GM19023 (cell line): ENCODE measurements at regions not wholly inside any gene's neighbourhood (a gene's known extent, or its start where the extent isn't known, plus 50 kb on each side); places are given as distances from the start of the nearest gene placed in this dataset.

Source experiments
- ATAC-seq: cut with Tn5 transposase; IDR thresholded peaks from one replicate; pipeline ENCODE4 v1.9.1; 2021; ENCODE audit warnings: mild to moderate bottlenecking, moderate library complexity; ENCODE audit not compliant: unreplicated experiment

DNA sequence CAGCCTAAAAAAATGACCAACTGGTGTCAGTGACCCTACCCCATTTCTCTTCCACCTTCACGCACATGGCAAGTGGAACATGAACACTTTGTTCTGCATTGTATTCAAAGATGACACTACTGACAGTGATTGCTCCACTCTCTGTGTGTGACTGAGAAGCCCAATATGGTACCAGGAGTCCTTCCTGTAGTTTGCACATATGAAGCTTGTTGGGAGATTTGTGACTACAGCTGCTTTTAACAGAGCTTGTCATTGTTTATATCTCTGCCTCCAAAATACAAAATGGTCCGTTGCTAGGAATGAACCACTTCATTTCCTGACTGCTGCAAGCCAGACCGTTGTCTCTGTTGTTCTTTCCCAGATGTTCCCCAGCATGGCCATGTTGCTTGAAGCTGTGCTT lies 140.3 kb upstream of the TCF21 start:
- no peak for ATAC-seq

DNA sequence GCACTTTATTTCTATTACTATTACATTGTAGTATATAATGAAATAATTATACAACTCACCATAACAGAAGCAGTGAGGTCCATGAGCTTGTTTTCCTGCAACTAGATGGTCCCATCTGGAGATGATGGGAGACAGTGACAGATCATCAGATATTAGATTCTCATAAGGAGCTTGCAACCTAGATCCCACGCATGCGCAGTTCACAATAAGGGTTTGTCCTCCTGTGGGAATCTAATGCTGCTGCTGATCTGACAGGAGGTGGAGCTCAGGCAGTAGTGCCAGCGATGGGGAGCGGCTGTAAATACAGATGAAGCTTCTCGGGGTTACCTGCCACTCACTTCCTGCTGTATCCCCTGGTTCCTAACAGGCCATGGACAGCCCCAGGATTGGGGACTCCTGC lies 139.5 kb upstream of the TCF21 start:
- no peak for ATAC-seq

DNA sequence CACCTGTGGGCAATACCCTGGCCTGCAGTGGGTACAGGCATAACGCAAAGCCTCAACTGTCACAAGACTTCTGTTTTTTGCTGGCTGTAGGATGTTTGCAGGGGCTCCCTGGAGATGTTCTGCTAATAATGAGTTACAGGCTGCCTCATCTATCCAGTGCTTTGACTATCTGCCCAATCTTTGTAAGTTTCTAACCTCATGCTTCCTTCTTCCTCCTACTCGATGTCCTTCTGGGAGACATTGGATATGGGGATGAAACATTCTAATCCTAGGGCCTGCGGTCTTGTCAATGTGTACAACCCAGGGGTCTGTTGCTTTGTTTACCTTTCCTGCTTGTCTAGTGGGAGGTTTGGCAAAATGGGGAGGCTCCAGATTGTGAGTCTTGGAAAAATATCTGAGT lies 136.8 kb upstream of the TCF21 start:
- no peak for ATAC-seq

DNA sequence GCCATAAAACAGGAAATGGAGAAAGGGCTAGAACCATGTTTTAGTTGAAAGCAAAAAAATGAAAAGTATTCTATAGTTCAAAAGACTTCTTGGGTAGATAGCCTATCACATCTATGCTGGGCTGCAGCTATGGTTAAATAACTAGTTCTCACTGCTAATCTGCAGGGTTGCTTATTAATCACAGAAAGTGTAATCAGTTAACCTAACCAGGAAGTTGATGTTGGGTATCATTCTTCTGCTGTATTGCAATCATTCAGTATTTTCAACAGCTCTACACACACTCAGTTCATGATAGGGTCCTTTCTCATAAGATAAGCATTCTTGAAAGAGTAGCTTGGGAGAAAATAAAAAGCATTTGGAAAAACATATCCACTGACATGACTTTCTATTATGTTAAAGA lies 135.2 kb upstream of the TCF21 start:
- ATAC-seq: no peak

DNA sequence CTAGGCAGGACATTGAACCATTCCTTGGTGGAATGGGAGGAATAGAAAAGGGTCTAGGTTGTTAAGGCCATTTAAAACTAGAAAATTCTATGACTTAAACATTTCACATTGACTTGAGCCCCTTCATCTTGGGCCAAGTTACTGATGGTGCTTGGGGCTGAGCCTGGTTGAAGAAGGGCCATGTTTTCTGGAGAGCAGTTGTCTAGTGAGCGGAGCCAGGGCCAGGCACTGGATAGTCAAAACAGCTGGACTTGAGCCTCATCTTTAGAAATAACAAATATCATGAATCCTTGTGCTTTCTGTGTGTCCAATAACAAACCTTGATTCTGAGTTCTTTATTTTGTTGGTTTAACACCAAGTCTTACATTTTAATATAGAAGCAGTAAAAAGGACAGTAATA lies 134.6 kb upstream of the TCF21 start:
- ATAC-seq: no peak

DNA sequence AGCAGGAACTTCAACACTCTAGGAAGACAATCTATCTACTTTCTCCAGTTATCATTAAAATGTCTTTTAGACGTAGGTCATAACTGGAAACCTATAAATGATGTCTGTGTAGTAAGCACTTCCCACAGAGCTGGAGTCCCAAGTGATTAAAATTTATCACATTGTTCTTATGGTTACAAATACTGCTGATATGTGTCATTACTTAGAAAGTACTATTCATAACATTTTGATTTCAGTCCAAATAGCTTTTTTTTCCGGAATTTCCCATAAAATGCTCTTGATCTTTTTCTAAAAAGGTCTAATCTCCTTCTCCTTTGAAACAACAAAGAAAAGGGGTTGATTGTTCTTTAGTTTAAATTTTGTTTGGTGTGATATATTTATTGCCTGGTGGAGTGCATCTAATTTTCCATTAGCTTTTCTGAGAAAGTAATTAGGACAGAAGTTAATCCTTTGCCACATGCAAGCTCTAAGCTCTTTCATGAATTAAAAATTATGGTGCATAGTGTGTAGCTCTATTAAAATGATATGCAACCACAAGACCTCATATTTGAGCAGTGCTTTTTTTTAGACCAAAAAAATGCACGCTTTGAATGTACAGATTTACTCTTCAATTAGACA lies 132.7 kb upstream of the TCF21 start:
- no peak for ATAC-seq

DNA sequence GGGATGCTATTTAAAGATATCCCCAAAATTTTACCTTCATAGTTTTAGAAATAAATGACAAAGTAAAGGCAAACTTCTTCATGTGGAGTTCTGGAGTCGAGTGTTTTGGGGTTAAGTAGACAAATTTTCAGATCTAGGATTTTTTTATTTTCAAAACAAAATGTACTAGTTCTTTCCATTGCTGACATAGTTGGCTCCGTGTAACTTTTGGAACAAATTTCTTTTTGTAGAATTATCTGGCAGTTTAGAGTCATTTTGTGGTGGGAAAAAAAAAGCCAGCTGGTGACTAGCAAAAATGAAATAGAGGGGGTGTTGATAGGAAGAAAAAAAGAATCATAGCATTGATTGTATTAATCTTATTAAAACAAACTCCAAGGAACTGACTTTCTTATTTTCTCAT lies 131.6 kb upstream of the TCF21 start:
- no peak for ATAC-seq

DNA sequence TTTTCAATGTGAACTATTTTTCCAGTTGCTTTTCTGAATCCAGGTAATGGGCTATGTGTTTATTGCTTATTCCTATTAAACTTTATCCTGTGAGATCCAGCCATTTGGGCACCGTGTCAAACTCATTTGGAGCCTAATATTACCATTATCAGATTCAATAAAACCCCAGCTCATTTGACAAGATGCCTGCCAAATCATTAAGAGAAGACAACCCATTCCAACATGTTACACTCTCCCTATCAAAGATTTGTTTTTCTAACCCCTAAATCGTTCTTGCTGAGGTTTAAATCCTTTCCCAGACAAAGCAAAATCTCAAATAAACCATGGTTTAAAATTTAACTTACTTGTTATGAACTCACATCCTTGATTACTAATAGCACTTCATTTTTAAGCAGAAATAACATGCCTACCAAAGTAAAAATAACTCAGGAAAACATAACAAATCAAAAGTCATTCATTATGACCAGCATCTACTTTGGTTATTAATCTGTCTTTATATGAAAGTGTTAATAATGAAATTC lies 130.0 kb upstream of the TCF21 start:
- no peak for ATAC-seq

DNA sequence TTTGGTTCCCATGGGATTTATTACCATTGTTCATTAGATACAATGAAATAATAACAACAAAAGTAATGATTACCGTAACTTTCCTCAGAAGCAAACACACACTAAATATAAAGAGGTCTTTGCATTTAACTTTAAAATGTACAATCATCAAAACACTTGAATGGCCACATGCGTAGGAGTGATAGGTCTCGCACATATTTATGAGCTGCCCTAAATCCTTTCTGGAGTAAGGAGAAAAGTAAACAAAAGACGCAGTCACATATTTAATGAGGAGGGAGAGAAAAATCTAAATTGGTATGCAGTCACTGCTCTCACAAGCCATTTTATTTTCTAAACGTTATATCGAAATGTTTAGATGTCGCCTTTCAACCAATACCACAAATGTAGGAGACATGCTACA lies 129.4 kb upstream of the TCF21 start:
- ATAC-seq: no peak

DNA sequence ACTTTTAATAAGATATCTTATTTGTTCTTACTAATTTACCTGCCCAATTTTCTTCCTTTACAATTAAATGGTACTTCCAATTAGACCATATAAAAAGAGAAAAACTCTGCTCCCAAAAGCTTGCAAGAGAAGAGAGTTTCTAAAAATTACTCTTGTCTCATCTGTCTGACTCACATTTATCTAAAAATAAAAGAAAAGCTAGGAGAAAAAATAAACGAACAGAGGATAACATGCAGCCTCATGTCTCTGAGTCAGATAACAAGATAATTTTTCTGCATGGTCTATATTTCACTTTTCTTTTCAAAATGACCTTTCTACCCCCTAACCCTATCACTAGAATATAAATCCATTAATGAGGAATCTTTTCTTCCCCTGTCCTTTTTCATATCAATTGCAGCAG lies 127.2 kb upstream of the TCF21 start:
- ATAC-seq: no peak

DNA sequence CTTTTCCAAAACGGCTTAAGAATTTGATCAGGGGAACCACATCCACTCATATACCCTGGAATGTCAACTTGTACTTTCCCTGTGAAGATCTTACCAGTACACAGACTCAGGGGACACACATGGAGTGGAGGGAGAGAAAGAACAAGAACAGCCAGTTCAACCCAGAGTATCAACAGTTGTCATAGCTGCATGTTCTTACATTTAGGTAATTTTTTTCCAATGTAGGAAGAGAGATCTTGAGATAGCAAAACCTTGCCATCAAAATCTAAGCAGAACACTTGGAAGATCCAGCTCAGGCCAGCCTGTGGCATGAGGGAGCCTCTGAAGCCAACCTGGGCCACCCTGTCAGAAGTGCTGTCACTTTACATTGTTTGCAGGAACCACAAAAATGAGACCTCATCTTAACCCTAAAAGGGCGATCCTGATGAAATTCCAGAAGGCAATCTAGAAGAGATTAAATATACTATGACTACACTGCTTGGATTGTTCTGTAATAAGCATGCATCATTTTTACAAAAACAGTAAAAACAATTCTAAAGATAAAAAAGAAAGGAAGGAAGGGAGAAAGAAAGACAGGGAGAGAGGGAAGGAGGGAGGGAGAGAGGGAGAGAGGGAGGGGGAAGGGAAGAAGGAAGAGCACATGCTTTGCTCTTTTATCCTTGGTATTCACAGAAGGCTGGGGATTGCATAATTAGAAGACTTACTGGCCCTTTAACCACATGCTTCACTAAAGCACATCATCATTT lies 124.7 kb upstream of the TCF21 start:
- no peak for ATAC-seq

DNA sequence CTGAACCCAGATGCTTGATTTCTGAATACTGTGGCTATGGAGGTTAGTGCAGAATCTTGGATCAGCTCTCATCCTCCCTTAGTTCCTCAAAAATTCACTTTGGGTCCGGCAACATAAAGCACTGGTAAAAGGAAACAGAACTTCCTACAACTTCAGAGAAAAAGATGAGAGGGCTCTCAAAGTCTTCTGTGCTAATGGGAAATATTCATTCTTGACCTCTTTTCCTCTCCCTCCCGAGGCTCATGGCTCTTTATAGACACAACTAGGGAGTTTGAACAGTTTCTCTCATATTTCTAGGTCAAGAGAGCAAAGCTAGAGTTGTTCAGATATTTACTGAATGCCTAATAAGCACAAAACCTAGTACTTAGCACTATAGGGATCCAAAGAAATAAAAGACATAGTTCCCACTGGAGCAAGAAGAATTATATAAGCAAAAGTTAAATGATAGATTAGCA lies 124.1 kb upstream of the TCF21 start:
- ATAC-seq: no peak

DNA sequence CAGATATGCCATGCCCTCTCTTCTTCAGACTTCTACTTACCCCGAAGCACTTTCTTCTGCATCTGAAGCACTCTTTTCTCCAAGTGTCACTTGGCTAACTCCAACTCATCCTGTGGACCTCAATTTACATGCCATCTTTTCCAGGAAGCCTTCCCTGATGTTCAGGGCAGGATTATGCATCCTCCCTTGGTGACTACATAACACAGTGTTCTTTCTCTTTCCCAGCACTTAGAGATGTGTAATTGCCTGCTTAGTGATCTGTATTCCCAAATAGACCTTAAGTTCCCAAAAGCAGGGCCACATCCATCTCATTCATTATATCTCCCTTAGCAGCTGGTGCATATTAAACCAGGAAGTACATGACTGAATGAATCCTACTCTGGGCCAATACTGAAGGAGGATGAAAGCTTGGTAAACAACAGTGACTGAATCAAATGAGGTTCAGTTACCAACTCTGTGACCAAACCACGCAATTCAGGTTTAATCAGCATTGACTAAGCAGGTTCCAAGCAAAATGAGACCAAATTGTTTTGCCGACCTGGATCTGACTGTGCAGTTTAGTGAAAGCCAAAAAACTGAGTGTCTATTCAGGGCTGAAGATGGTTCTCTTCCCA lies 121.4 kb upstream of the TCF21 start:
- ATAC-seq: no peak

DNA sequence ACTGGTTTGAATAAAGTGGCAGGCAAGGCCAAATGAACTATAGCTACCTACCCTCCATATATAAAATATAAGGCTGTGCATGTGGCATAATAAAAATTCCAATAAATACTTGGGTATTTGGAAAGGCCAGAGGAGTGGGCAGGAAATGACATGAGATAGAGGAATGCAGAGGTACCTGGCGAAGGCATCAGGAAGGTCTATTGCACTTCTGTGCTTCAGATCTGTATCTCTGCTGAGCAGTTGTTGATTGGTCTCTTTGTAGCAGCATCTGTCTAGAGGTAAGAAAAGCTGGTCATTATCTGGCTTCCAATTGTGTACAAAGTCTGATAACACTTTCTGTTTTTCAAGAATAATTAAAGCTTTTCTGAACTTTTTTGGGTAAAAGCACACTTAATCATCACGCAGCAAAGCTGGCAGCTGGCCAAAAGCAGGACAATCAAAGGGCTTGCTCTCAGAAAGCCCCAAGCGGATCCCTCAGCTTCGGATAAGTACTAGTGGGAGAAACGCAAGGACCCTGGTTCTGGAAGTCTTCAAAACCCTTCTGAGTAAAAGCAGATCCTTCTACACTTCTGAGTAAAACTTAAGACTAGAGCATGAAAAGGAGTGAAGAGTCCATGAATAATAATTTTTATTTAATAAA lies 120.1 kb upstream of the TCF21 start:
- no peak for ATAC-seq

DNA sequence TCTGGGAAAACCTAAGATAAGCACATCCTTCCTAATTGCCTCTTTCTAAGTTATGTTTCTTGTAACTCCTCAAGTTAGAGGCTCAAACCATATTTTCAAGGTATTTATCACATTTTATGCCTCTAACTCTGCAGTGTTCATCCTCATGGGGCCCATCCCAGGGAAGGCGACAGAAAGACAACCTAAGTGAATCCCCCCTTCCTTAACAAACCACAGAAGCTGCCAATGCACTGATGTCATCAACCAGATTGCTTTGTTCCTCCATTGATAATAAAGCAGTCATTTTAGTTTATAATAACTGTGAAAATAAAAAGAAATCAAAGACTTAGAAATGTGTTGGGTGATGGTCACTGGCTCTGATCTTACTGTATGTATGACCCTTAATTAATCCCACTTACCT lies 119.5 kb upstream of the TCF21 start:
- ATAC-seq: no peak

DNA sequence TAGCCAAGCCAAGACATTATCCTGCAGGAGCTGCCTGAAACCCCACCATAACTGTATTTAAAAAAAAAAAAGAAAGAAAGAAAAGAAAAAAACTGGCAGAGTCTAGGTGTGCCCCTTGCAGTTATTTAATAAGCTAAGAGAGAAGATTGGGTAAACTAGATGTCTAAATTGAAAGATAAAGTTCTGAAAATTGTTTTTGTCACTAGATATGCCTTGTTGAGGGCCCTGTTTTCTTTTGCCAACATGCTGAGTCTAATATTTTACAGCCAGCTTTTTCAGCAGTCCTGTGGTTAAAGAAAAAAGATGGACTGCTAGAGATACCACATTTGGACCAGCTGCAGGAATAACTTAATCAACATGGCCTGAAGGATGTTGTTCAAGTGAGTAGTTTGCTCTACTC lies 116.3 kb upstream of the TCF21 start:
- no peak for ATAC-seq

DNA sequence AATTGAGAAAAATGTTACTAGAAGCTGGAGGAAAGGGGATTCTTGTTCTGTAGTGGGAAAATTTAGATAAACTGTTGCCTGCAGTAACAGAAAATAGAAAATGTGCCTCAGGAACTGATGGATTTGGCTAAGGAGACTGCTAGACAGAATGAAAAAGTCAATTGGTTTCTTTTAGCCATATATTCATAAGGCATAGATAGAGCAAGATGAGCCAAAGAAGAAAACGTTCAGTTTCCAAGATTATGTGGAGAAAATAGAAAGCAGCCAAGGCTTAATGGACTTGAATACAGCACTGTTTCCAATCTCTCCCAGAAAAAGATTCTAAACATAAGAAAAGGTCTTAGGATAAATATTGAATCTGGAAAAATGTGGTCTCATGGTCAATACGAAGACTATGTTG lies 115.1 kb upstream of the TCF21 start:
- no peak for ATAC-seq

DNA sequence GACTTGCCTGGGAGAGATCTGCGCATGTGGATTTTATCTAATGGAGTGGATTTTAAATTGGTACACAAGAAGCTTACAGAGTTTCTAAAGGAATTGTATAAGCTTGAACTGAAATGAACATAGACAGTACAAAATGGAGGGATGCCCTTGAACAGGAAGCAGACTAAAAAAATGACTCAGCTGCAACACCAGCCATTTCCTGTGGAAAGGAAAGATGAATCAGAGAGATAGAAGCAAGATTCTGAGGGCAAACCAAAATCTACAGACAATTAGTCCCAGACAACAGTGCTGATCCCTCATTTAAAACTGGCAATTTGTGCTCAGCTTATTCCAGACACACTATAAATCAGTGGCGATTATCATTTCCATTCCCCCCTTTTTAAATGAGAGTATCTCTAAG lies 114.6 kb upstream of the TCF21 start:
- no peak for ATAC-seq

DNA sequence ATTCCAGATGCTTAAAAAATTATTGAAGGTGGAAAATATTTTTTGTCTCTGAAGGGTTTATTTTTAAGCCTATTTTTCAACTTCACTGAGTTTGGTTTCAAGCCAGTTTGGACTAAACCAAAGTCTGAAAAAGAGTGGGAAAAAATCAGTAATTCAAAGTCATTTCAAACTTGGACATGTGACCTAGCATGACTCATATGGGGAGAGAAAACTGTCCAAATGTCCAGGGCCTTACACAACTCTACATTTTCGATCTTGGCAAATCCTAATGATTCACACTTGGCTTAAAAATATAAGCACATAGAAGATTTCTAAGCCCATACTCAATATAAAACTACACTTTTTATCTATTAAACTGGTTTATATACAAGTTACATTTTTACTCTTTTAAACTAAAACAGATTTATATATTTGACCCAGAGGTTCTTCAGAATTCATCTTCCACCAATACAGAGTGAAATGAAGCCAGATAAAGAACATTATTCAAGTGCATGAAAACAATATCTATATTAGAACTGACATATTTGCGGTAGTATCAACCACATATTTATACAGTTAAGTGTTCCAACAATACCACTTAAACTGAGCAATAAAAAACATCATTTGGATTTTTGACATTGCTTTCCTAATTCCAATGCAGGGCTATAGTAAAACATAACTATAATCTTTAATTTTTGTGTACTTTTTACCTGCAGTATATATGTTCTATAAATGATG lies 110.3 kb upstream of the TCF21 start:
- no peak for ATAC-seq

DNA sequence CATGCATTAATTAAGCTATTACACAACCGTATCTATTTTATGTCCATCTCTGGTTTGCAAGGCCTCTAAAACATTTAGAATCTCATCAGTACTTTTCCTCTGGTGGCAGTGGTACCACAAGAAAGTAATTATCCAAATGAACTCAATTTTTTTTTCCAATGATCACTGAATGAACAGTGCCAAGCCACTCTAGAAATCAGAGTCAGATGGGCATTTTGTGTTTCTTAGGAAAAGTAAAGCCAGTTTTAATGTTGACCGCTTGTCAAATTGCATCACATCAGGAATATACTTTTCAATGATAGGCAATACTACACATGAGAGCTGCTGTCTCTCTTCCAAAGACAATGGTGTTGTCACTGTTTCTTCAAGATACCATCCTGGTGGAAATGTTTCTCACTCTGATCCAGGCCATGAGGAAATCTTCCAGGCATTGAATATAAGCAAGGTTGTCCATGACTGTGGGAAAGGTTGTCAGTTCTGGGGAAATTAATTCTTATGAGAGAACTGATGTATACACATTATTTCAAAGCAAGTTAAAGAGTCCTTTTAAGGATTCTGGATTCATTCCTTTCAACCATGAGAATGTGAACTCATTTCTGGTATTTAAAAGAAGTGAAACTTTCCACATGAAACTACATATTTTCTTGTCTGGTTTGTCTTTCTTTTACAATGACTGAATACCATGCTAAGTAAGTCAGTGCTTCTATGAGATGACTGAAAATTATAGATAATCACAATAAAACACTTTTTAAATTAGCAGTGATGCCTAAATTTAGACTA lies 108.8 kb upstream of the TCF21 start:
- ATAC-seq: no peak
